Vagina (tissue), 2 donors: ENCODE measurements at regions not wholly inside any gene's neighbourhood (a gene's known extent, or its start where the extent isn't known, plus 50 kb on each side); places are given as distances from the start of the nearest gene placed in this dataset.
A peak's percentile ranks its signal among the peaks of the same experiment; 100 is the strongest.

Experiments used
- DNase-seq, 2 donors: peaks; one replicate each; pipeline ENCODE4 v3.0.0-alpha.2; 2017; ENCODE audit errors: extremely low spot score in 2 of 2
- H3K27ac ChIP-seq: fragments of 200-600 bp; sonication (generic); one replicate; pipeline ENCODE4 v1.5.1; 2019
- H3K27me3 ChIP-seq: fragments of 200-600 bp; sonication (generic); one replicate; pipeline ENCODE4 v1.5.1; 2019
- H3K36me3 ChIP-seq, 2 donors: fragments of 200-600 bp; sonication (generic); one replicate each; pipeline ENCODE4 v1.5.1; 2017 to 2019
- H3K4me1 ChIP-seq: fragments of 200-600 bp; sonication (generic); one replicate; pipeline ENCODE4 v1.5.1; 2019
- H3K4me3 ChIP-seq, 2 donors: fragments of 200-600 bp; sonication (generic); 1 replicate in 1 of 2; 2 replicates in 1 of 2; pipeline ENCODE4 v1.5.1; 2016 to 2019
- H3K9me3 ChIP-seq: fragments of 200-600 bp; sonication (generic); one replicate; pipeline ENCODE4 v1.5.1; 2019
- CTCF ChIP-seq, 3 experiments: fragments of 450-650 bp in 2 of 3; fragments of 200-600 bp in 1 of 3; sonication (generic) in 1 of 3; IDR thresholded peaks; one replicate each; pipeline ENCODE4 v1.5.1; 2017 to 2019; ENCODE audit warnings: antibody characterized with exemption in 3 of 3, mild to moderate bottlenecking in 2 of 3, moderate library complexity in 2 of 3
- POLR2A ChIP-seq, 2 donors: fragments of 450-650 bp; IDR thresholded peaks; one replicate each; pipeline ENCODE4 v1.6.1; 2017; ENCODE audit warnings: antibody characterized with exemption in 2 of 2, mild to moderate bottlenecking in 2 of 2, moderate library complexity in 2 of 2
- POLR2AphosphoS5 ChIP-seq, 2 donors: sonication (generic); formaldehyde crosslinking; IDR thresholded peaks; one replicate each; pipeline ENCODE4 v1.9.0; 2017; ENCODE audit warnings: antibody characterized with exemption in 2 of 2, mild to moderate bottlenecking in 2 of 2, low read depth in 1 of 2; ENCODE audit not compliant: insufficient read depth in 1 of 2
- intact Hi-C: fragments of 100-400 bp; cut with DNase I; formaldehyde crosslinking; loops from one replicate; pipeline ENCODE4 v1.15.1; 2023

DNA sequence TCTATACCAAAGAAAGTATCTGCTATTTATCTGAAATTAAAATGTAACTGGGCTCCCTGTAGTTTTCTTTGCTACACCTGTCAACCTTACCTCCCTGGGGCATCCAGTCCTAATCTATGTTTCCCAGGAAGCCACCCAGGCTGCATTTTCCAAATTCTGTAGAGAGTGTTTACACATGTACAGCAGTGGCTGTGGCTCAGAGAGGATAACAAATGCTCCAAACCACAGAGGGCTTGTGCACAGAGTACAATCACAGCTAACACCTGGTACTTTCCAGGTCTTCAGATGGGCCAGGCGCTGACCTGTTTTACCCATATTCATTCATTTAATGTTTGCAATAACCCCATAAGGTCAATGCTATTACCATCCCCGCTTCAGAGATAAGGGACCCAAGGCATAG, 146.5 kb upstream of the TNR start:
- Histone ChIP-seq H3K27ac (no peak overlapping the region), H3K4me3 (no peak overlapping the region), H3K36me3 (no peaks in the 10 kb centered on the region), H3K9me3 (no peaks in the 10 kb centered on the region), H3K27me3 (no peaks in the 10 kb centered on the region), H3K4me1 (no peaks in the 10 kb centered on the region)
- intact Hi-C loops, result no loop called here
- DNase-seq, result peak in 1 of 2 donors; percentile 25
- TF ChIP-seq POLR2A (IDR thresholded peaks at IDR 0.05) (no peak), CTCF (IDR thresholded peaks at IDR 0.05) (no peak)

DNA sequence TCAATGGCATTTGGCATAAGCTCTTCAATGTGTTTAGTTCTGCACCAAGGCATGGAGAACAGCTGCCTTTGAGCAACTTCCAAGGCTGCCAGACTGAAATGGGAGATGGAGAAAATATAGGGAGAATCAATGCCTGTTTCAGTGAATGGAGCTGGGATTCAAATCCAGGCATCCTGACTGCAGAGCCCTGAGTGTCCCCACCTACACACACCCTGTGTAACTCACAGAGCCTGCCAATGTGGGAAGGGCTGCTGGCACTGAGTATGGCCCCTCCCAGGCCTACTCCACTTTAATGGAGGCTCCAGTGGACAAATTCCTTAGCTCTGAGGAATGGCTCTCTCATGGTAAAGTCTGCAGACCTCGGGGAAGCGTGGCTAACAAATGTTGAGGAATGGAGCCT, 145.6 kb upstream of the TNR start:
- no peaks in the 10 kb centered on the region for H3K27me3 ChIP-seq
- TF ChIP-seq POLR2AphosphoS5 (IDR thresholded peaks at IDR 0.05; ENCODE audit: insufficient read depth in 1 of 2, low read depth in 1 of 2) (no peak), POLR2A (IDR thresholded peaks at IDR 0.05) (no peak), CTCF (IDR thresholded peaks at IDR 0.05) (no peak)
- H3K4me3 ChIP-seq, result no peak overlapping the region
- no peak for DNase-seq
- H3K27ac ChIP-seq, result no peak overlapping the region
- no peaks in the 10 kb centered on the region for H3K4me1 ChIP-seq
- H3K36me3 ChIP-seq, result no peaks in the 10 kb centered on the region
- intact Hi-C loops, result no loop called here
- H3K9me3 ChIP-seq, result no peaks in the 10 kb centered on the region

GRCh38 chr1:175887981-175888428, 144.6 kb upstream of the TNR start:
- TF ChIP-seq POLR2AphosphoS5 (IDR thresholded peaks at IDR 0.05; ENCODE audit: insufficient read depth in 1 of 2, low read depth in 1 of 2) (no peak), POLR2A (IDR thresholded peaks at IDR 0.05) (no peak), CTCF (IDR thresholded peaks at IDR 0.05) (peak in 2 of 3 experiments; percentile 32 to 33)
- no peaks in the 10 kb centered on the region for H3K9me3 ChIP-seq
- no peak for DNase-seq
- H3K27me3 ChIP-seq, result no peaks in the 10 kb centered on the region
- intact Hi-C loops, result no loop called here
- no peaks in the 10 kb centered on the region for H3K4me1 ChIP-seq
- no peak overlapping the region for H3K27ac ChIP-seq
- no peak overlapping the region for H3K4me3 ChIP-seq
- H3K36me3 ChIP-seq, result no peaks in the 10 kb centered on the region

DNA sequence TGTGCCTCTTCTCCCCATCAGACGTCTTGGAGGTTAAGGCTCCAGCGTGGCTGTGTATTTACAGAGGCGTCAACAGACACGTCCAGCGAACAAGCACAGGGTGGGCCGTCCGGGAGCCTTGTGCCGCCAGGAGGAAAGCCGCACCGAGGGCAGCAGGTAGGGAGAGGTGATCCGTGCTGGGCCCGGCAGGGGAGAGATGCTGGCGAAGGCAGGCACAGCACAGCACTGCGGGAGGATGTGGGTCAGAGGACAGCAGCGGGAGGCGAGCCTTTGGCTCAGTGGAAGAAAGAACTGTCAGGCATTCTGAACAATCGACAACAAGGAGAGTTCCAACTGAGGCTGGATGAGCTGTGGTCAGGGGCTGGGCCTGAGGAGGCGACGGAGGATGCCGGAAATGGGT, 144.1 kb upstream of the TNR start:
- no peak for TF ChIP-seq POLR2A (IDR thresholded peaks at IDR 0.05)
- TF ChIP-seq POLR2AphosphoS5 (IDR thresholded peaks at IDR 0.05; ENCODE audit: insufficient read depth in 1 of 2, low read depth in 1 of 2), result no peak
- TF ChIP-seq CTCF (IDR thresholded peaks at IDR 0.05), result no peak
- Histone ChIP-seq H3K27me3 (no peaks in the 10 kb centered on the region), H3K27ac (no peak overlapping the region), H3K4me3 (no peak overlapping the region), H3K9me3 (no peaks in the 10 kb centered on the region), H3K36me3 (no peaks in the 10 kb centered on the region), H3K4me1 (no peaks in the 10 kb centered on the region)
- intact Hi-C loops, result no loop called here
- no peak for DNase-seq

DNA sequence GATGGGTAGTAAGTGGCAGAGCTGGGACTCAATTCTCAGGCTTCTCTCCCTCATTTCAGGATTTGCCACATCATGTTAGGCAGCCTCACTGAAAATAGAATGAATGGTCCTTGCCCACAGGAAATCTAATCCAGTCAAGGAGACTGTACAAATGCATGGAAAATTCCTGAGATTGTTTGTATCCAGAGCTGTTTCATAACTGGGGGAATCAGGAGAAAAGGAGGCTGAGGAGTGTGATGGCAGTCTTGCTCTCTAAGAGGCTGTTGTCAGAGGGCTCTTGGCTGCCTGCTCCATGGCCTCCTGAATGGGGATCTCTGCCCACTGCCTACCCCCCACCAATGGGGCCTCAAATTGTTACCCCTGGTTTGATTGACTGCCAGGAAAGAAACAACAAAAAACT, 141.9 kb upstream of the TNR start:
- Histone ChIP-seq H3K4me1 (no peaks in the 10 kb centered on the region), H3K9me3 (no peaks in the 10 kb centered on the region), H3K27me3 (no peaks in the 10 kb centered on the region), H3K36me3 (no peaks in the 10 kb centered on the region), H3K4me3 (no peak overlapping the region), H3K27ac (no peak overlapping the region)
- DNase-seq, result no peak
- intact Hi-C loops, result no loop called here
- TF ChIP-seq POLR2AphosphoS5 (IDR thresholded peaks at IDR 0.05; ENCODE audit: insufficient read depth in 1 of 2, low read depth in 1 of 2), result no peak
- TF ChIP-seq CTCF (IDR thresholded peaks at IDR 0.05), result no peak
- TF ChIP-seq POLR2A (IDR thresholded peaks at IDR 0.05), result no peak
